IPS DF 4.7 (cell line): ENCODE measurements at regions not wholly inside any gene's neighbourhood (a gene's known extent, or its start where the extent isn't known, plus 50 kb on each side); places are given as distances from the start of the nearest gene placed in this dataset.

ENCODE experiments used
- DNase-seq: peaks from one replicate; pipeline ENCODE4 v3.0.0-alpha.2; 2013; ENCODE audit warnings: low spot score; ENCODE audit errors: extremely low read depth

GRCh38 chr5:122718611-122719010, 56.3 kb upstream of the SNX2 start:
- DNase-seq, result no peak

- no peak for DNase-seq
Observed at GRCh38 chr5:122719991-122720746, 54.7 kb upstream of the SNX2 start.

GRCh38 chr5:122721127-122721526, 53.8 kb upstream of the SNX2 start:
- no peak for DNase-seq

- DNase-seq, result no peak
Observed at GRCh38 chr5:122722341-122722740, 52.5 kb upstream of the SNX2 start.

GRCh38 chr5:122723606-122724352, 51.1 kb upstream of the SNX2 start:
- DNase-seq, result no peak
